Activated T-helper 1 cell treated with anti-CD3 and anti-CD28 coated beads, Interleukin-12 subunit alpha, Interleukin-12 subunit beta, Interleukin-2, Interleukin-4 antibody, amounts not matched to agents 30 ng/mL and 10 ng/mL and 1 ng/mL, durations not matched to agents 14 hours and 24 hours and 36 hours (primary cell): ENCODE measurements at regions not wholly inside any gene's neighbourhood (a gene's known extent, or its start where the extent isn't known, plus 50 kb on each side); places are given as distances from the start of the nearest gene placed in this dataset.

ENCODE experiments used
- DNase-seq: peaks from one replicate; pipeline ENCODE4 v3.0.0; 2021; ENCODE audit warnings: low spot score
- H3K27ac Mint-ChIP-seq: one replicate; pipeline ENCODE4 v1.8.0; 2021; ENCODE audit warnings: mild to moderate bottlenecking, mixed read lengths
- H3K27me3 Mint-ChIP-seq: one replicate; pipeline ENCODE4 v1.8.0; 2022; ENCODE audit warnings: mild to moderate bottlenecking, moderate library complexity, mixed read lengths; ENCODE audit not compliant: insufficient read depth
- H3K36me3 Mint-ChIP-seq: one replicate; pipeline ENCODE4 v1.8.0; 2021; ENCODE audit warnings: low read depth, mixed read lengths
- H3K4me1 Mint-ChIP-seq: one replicate; pipeline ENCODE4 v1.8.0; 2021; ENCODE audit warnings: low read depth, mixed read lengths
- H3K4me3 Mint-ChIP-seq: one replicate; pipeline ENCODE4 v1.8.0; 2021; ENCODE audit warnings: mild to moderate bottlenecking, moderate library complexity, mixed read lengths
- H3K9me3 Mint-ChIP-seq: one replicate; pipeline ENCODE4 v1.8.0; 2021; ENCODE audit warnings: mixed read lengths
- intact Hi-C: fragments of 100-400 bp; cut with micrococcal nuclease; formaldehyde crosslinking; loops from one replicate; pipeline ENCODE4 v1.15.1; 2024

DNA sequence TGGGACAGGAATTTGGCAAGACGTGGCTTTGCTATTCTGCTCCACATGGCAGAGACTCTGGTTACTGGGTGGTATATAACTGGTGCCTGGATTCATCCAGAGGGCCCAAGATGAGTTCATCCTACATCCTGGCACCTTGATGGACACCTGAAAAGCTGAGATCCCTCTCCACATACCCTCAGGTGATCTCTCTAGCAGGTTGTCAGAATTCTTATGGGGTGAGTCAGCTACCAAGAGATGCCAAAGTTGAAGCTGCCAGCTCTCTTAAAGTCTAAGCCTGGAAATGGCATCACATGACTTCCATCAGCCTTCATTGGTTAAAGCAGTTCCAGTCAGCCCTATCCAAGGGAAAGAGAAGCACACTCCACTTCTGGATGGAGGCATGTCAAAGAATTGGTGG lies 300.7 kb upstream of the SEL1L start:
- Mint-ChIP-seq H3K4me3 (no peak overlapping the region), H3K27me3 (no peaks in the 10 kb centered on the region), H3K9me3 (peaks cover 16% of the 10 kb centered on the region), H3K36me3 (no peaks in the 10 kb centered on the region), H3K4me1 (no peaks in the 10 kb centered on the region), H3K27ac (no peak overlapping the region)
- intact Hi-C loops, result no loop called here
- DNase-seq, result no peak

GRCh38 chr14:81837304-81837703 lies 303.7 kb upstream of the SEL1L start:
- no peak for DNase-seq
- no peaks in the 10 kb centered on the region for H3K4me1 Mint-ChIP-seq
- no peak overlapping the region for H3K4me3 Mint-ChIP-seq
- H3K27me3 Mint-ChIP-seq, result no peaks in the 10 kb centered on the region
- H3K36me3 Mint-ChIP-seq, result no peaks in the 10 kb centered on the region
- intact Hi-C loops, result no loop called here
- H3K9me3 Mint-ChIP-seq, result peaks cover 12% of the 10 kb centered on the region
- no peak overlapping the region for H3K27ac Mint-ChIP-seq

DNA sequence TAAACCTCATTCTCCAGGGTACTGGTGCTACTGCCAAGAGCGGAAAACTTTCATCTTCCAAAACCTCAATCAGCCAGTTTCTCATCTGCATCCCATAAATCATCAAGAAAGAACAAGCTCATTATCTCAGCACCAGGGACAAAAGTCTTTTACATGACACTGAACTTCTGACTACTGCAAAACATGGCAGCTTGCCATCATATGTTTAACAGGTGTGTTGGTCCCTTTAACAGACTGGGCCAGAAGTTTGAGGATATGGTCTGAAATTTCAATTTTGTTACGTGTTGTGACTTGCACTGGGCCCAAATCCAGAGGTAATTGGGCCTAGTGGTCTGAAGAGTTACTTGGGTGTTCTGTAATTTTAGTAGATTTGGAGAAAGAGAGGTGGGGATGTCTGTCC lies 305.4 kb upstream of the SEL1L start:
- Mint-ChIP-seq H3K27me3 (no peaks in the 10 kb centered on the region), H3K4me3 (no peak overlapping the region), H3K27ac (no peak overlapping the region), H3K9me3 (peaks cover 21% of the 10 kb centered on the region), H3K4me1 (no peaks in the 10 kb centered on the region), H3K36me3 (no peaks in the 10 kb centered on the region)
- intact Hi-C loops, result no loop called here
- no peak for DNase-seq

- no peak for DNase-seq
- Mint-ChIP-seq H3K36me3 (no peaks in the 10 kb centered on the region), H3K4me3 (no peak overlapping the region), H3K27ac (no peak overlapping the region), H3K9me3 (peaks cover 17% of the 10 kb centered on the region), H3K27me3 (no peaks in the 10 kb centered on the region), H3K4me1 (no peaks in the 10 kb centered on the region)
- intact Hi-C loops, result no loop called here
Observed at GRCh38 chr14:81841346-81841745, 307.7 kb upstream of the SEL1L start.

GRCh38 chr14:81849714-81850113 lies 316.1 kb upstream of the SEL1L start:
- Mint-ChIP-seq H3K4me3 (no peak overlapping the region), H3K9me3 (peaks cover 15% of the 10 kb centered on the region), H3K4me1 (no peaks in the 10 kb centered on the region), H3K36me3 (no peaks in the 10 kb centered on the region), H3K27me3 (no peaks in the 10 kb centered on the region), H3K27ac (no peak overlapping the region)
- intact Hi-C loops, result no loop called here
- DNase-seq, result no peak

DNA sequence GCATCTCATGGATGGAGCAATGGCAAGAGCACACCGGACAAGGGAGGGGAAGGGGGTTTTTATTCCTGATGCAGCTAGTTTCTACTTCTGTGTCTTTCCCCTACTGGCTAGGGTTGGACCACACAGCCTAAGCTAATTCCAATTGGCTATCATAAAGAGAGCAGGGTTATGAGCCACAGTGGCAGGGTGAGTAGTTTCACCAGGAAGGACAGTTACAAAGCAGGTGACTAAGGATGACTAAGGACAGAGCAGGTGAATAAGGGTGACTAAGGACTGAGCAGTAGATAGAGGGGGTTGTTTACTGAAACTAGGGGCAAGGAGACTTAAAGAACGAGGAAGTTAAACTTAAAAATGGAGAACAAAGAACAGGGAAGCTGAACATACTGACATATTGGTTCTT lies 321.4 kb upstream of the SEL1L start:
- intact Hi-C loops, result no loop called here
- Mint-ChIP-seq H3K36me3 (no peaks in the 10 kb centered on the region), H3K4me3 (no peak overlapping the region), H3K27ac (no peak overlapping the region), H3K27me3 (no peaks in the 10 kb centered on the region), H3K4me1 (no peaks in the 10 kb centered on the region), H3K9me3 (peaks cover 34% of the 10 kb centered on the region)
- DNase-seq, result no peak

DNA sequence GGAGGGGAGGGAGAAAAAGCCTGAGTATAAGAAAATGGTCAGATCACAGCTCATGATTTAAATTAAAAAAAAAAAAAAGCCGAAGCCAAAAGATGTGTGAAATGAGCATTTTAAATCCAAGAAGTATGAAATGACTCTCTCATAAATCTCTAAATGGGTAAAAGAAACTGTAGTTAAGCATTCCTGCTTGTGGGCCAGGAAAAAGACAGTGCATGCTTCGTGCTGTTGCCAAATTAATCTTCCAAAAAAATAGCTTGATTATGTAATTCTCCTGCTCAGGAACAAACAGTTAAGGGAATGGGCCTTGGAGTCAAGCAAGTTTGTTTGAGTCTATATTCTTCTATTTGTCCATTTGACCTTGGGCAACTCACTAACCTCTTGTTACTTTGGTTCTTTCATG lies 325.4 kb upstream of the SEL1L start:
- H3K36me3 Mint-ChIP-seq, result no peaks in the 10 kb centered on the region
- no peak overlapping the region for H3K4me3 Mint-ChIP-seq
- H3K27me3 Mint-ChIP-seq, result no peaks in the 10 kb centered on the region
- H3K27ac Mint-ChIP-seq, result no peak overlapping the region
- H3K9me3 Mint-ChIP-seq, result peaks cover 32% of the 10 kb centered on the region
- no peak for DNase-seq
- intact Hi-C loops, result no loop called here
- H3K4me1 Mint-ChIP-seq, result no peaks in the 10 kb centered on the region

DNA sequence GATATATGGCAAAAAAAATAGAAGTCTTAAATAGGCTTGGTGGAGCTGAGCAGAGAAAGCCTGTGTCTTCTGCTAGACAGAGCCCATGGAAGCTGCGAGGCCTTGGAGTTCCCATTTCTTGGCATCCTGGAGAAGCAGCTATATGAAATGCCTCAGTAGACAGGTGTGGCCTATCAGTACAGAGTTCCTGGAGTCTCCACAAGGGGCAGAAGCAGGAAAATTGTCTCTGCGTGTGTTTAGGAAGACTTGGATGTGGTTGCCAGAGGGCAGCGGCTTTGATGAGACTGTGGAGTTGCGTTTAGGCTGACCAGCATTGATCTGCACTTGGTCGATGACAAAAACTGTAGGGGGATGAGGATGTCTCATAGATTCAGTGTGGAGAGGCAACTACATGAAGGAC lies 334.5 kb upstream of the SEL1L start:
- intact Hi-C loops, result no loop called here
- Mint-ChIP-seq H3K4me1 (no peaks in the 10 kb centered on the region), H3K4me3 (no peak overlapping the region), H3K27me3 (no peaks in the 10 kb centered on the region), H3K27ac (no peak overlapping the region), H3K36me3 (no peaks in the 10 kb centered on the region), H3K9me3 (peaks cover 10% of the 10 kb centered on the region)
- DNase-seq, result no peak

GRCh38 chr14:81871706-81872105 lies 338.1 kb upstream of the SEL1L start:
- Mint-ChIP-seq H3K4me3 (no peak overlapping the region), H3K4me1 (no peaks in the 10 kb centered on the region), H3K27ac (no peak overlapping the region), H3K9me3 (peaks cover 25% of the 10 kb centered on the region), H3K36me3 (no peaks in the 10 kb centered on the region), H3K27me3 (no peaks in the 10 kb centered on the region)
- DNase-seq, result no peak
- intact Hi-C loops, result no loop called here

DNA sequence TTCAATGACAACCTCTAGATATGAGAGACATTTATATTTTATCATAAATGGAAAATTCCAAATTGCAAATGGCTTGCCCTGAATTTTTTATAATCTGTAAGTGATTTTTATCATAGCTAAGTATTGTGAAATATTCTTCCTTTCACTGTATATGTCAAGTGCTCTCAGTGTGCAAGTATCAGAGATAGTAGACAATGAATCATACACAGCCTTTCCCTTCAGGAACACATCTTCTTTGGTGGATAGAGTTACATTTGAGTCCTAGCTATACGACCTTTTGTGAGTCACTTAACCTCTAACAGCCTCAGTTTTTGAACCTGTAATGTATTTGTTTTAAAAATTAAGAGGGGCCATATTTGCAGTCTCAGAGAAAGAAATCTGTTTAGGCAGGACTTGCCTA lies 350.7 kb upstream of the SEL1L start:
- H3K27me3 Mint-ChIP-seq, result no peaks in the 10 kb centered on the region
- intact Hi-C loops, result no loop called here

GRCh38 chr14:81886588-81886987 lies 352.9 kb upstream of the SEL1L start:
- Mint-ChIP-seq H3K27ac (no peak overlapping the region), H3K4me1 (no peaks in the 10 kb centered on the region), H3K36me3 (no peaks in the 10 kb centered on the region), H3K4me3 (no peak overlapping the region), H3K9me3 (no peaks in the 10 kb centered on the region), H3K27me3 (no peaks in the 10 kb centered on the region)
- no peak for DNase-seq
- intact Hi-C loops, result no loop called here

More for the DNA sequence above, 350.7 kb upstream of the SEL1L start:
- Mint-ChIP-seq H3K36me3 (no peaks in the 10 kb centered on the region), H3K9me3 (peaks cover 3% of the 10 kb centered on the region), H3K4me3 (no peak overlapping the region), H3K27ac (no peak overlapping the region), H3K4me1 (no peaks in the 10 kb centered on the region)
- no peak for DNase-seq

- intact Hi-C loops, result no loop called here
- H3K27me3 Mint-ChIP-seq, result no peaks in the 10 kb centered on the region
- H3K27ac Mint-ChIP-seq, result no peak overlapping the region
- DNase-seq, result no peak
- no peak overlapping the region for H3K4me3 Mint-ChIP-seq
- no peaks in the 10 kb centered on the region for H3K4me1 Mint-ChIP-seq
- no peaks in the 10 kb centered on the region for H3K36me3 Mint-ChIP-seq
- H3K9me3 Mint-ChIP-seq, result peaks cover 3% of the 10 kb centered on the region
Observed at GRCh38 chr14:81889529-81889928, 355.9 kb upstream of the SEL1L start.

GRCh38 chr14:81890020-81890419 lies 356.4 kb upstream of the SEL1L start:
- Mint-ChIP-seq H3K36me3 (no peaks in the 10 kb centered on the region), H3K27ac (no peak overlapping the region), H3K4me3 (no peak overlapping the region), H3K27me3 (no peaks in the 10 kb centered on the region), H3K4me1 (no peaks in the 10 kb centered on the region), H3K9me3 (peaks cover 3% of the 10 kb centered on the region)
- intact Hi-C loops, result no loop called here
- no peak for DNase-seq

DNA sequence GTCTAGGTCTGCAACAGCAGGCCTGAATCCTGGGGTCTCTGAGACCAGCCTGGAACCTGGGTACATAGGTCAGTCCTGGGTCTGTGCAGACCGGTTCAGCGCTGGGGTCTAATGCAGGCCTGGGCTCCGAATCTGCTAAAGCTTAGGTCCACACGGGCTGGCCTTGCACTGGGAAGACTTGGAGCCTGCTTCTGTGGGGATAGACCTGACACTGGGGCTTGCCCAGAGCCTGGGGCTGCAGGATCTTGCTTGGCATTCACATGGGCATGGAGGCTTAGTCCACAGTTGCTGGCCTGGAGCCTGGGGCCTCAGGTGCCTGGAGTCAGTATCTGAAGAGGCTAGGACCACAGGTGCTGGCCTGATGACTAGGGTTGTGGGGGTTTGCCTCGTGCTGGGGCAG lies 369.8 kb upstream of the SEL1L start:
- DNase-seq, result no peak
- Mint-ChIP-seq H3K4me1 (no peaks in the 10 kb centered on the region), H3K9me3 (peaks cover 4% of the 10 kb centered on the region), H3K4me3 (no peak overlapping the region), H3K27ac (no peak overlapping the region), H3K36me3 (no peaks in the 10 kb centered on the region), H3K27me3 (no peaks in the 10 kb centered on the region)
- intact Hi-C loops, result no loop called here
